Fibroblast of the aortic adventitia (primary cell): ENCODE measurements at regions not wholly inside any gene's neighbourhood (a gene's known extent, or its start where the extent isn't known, plus 50 kb on each side); places are given as distances from the start of the nearest gene placed in this dataset.
A peak's percentile ranks its signal among the peaks of the same experiment; 100 is the strongest.

ENCODE experiments used
- DNase-seq: peaks from one replicate; pipeline ENCODE4 v3.0.0-alpha.2; 2010; ENCODE audit warnings: low read depth
- H3K4me3 ChIP-seq: 2 replicates; pipeline ENCODE4 v1.5.1; 2011; ENCODE audit warnings: low read depth, mild to moderate bottlenecking, control low read depth, low read length, moderate library complexity
- TF ChIP-seq, protein P1 (sequence below): IDR thresholded peaks from 2 replicates; pipeline ENCODE4 v1.5.1; 2011; ENCODE audit warnings: mild to moderate bottlenecking, low read length, control low read depth, inconsistent platforms; ENCODE audit not compliant: insufficient read depth

DNA sequence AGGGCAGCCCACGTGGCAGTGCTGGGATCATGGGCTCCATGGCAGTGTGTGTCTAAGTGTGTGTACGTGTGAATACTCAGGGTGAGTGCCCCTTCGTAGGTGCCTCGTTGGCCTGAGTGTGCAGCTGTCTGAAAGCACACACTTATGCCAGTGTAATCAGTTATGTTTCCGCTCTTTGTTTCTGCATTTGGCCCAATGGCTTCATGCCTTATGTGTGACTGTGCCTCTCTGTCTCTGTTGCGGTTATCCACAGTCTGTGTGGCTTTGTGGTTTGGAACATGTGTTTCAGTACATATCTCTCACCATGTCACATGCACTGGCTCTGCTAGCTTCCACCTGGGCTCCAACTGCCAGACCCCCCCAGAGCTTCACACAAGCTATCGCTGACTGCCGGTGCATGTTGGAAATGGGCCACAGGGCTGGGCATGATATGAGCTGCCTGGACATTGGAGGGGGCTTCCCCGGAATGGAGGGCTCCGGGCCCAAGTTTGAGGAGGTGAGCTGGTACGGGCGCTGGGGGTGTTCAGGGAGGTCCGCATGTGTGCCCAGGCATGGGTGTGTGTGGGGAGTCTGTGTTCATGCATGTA is 70.3 kb upstream of the TINAGL1 start:
- peak; percentile 74 for DNase-seq
- TF ChIP-seq, protein P1, sequence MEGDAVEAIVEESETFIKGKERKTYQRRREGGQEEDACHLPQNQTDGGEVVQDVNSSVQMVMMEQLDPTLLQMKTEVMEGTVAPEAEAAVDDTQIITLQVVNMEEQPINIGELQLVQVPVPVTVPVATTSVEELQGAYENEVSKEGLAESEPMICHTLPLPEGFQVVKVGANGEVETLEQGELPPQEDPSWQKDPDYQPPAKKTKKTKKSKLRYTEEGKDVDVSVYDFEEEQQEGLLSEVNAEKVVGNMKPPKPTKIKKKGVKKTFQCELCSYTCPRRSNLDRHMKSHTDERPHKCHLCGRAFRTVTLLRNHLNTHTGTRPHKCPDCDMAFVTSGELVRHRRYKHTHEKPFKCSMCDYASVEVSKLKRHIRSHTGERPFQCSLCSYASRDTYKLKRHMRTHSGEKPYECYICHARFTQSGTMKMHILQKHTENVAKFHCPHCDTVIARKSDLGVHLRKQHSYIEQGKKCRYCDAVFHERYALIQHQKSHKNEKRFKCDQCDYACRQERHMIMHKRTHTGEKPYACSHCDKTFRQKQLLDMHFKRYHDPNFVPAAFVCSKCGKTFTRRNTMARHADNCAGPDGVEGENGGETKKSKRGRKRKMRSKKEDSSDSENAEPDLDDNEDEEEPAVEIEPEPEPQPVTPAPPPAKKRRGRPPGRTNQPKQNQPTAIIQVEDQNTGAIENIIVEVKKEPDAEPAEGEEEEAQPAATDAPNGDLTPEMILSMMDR = no peak
- no peak overlapping the region for H3K4me3 ChIP-seq

DNA sequence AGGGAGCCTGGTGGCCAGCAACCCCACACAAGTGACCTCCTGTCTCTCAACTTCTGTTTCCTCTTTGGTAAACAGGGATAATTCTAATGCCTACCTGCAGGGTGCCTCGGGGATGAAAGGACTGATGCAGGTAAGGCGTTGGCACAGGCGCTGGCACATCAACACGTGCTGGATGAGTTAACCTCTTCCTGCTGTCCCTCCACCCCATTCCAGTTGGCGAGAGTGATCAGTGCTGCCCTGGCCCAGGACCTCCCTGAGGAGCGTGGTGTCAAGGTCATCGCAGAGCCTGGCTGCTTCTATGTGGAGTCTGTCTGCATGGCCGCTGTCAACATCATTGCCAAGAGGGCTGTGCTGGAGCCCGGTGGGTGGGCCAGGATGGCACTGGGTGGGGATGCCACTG is 69.1 kb upstream of the TINAGL1 start:
- H3K4me3 ChIP-seq = no peak overlapping the region

GRCh38 chr1:31507676-31508530 is 68.4 kb upstream of the TINAGL1 start:
- H3K4me3 ChIP-seq = no peak overlapping the region
- DNase-seq = no peak
- TF ChIP-seq, protein P1 = no peak

More for the DNA sequence above, 69.1 kb upstream of the TINAGL1 start:
- TF ChIP-seq, protein P1 = no peak
- no peak for DNase-seq

DNA sequence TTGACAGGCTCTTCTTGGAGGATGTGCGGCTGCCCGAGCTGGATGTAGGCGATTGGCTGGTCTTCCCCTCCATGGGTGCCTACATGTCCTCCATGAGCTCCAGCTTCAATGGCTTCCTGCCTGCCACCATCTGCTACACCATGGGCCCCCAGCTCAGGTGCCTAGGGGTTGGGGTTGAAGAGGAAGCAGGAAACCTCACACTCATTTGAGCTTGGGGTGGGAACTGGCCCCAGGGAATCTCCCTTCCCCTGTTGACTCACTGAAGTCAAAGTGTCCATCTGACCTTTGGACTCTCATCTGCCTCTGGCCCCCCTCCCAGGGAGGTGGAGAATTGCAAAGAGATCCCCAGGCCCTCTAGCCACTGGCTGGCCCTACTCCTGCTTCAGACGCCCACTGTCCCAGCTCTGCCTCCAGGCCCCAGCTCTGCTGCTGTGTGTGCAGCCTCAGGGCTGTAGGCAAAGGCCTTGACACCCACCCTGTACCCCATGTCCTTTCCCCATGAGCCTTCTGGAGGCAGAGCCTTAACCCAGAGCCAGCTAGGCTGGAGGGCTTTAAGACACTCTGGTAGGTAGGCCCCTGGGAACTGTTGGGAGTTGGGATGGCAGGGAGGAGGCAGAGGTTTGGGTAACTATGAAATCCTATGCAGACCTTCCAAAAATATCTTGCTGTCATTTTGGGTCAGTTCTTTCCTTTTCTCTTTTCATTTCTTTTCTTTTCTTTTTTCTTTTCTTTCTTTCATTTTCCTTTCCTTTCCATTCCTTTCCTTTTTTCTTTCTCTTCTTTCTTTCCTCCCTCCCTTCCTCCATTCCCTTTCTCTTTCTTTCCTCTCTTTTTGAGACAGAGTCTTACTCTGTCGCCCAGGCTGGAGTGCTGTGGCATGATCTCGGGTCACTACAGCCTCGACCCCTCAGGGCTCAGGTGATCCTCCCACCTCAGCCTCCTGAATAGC is 66.9 kb upstream of the TINAGL1 start:
- TF ChIP-seq, protein P1 = no peak
- DNase-seq = no peak
- no peak overlapping the region for H3K4me3 ChIP-seq

GRCh38 chr1:31510304-31510703 is 66.0 kb upstream of the TINAGL1 start:
- TF ChIP-seq, protein P1 = no peak
- H3K4me3 ChIP-seq = no peak overlapping the region
- no peak for DNase-seq
